ENCODE measurements at regions not wholly inside any gene's neighbourhood (a gene's known extent, or its start where the extent isn't known, plus 50 kb on each side); places are given as distances from the start of the nearest gene placed in this dataset.

DNA sequence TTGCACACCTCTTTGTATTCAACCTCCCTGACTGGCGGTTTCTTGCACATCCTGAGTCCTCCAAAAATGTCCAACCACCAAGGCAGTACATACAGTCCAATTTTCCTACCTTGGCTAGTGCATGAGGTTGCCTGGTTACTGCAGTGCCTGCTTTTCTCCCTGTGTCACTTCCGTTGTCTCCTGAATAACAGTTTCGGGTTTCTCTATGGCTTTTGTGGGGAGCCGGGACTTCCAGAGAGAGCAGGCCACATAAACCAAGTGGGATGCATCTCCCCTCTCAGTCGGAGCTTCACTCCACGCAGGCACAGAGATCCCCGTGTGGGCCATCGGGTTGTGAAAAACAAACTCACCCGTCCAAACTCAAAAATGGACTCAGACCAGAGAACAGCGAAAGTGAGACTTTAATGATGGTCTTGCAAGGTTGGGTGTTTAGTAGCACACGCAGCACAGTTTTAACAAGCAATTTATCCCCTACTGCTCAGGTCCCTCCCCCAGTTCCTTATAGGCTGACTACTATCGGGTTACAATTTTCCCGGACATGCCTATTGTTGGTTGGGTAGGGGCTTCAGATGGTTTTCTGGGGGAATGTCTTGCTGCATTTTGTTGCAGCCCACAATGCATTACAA lies 173.1 kb downstream of the POU4F1 start:
- TF ChIP-seq EZH2phosphoT487 (IDR thresholded peaks at IDR 0.05; ENCODE audit: insufficient read depth, low read depth), result no peak
- no peak for TF ChIP-seq EZH2 (IDR thresholded peaks at IDR 0.05; ENCODE audit: insufficient read depth, poor library complexity, severe bottlenecking)

Data from GM23248 (cell line).